HEK293 (cell line): ENCODE measurements at regions not wholly inside any gene's neighbourhood (a gene's known extent, or its start where the extent isn't known, plus 50 kb on each side); places are given as distances from the start of the nearest gene placed in this dataset.

ENCODE experiments used
- CTCF ChIA-PET: fragments of 350-600 bp; formaldehyde crosslinking; extraction: SDS; loops from one replicate; lab custom pipeline; 2021; ENCODE audit warnings: antibody characterized with exemption; lab: Yijun Ruan, JAX
- POLR2A ChIA-PET: fragments of 300-600 bp; formaldehyde crosslinking; extraction: SDS; loops from one replicate; lab custom pipeline; 2020; ENCODE audit warnings: antibody characterized with exemption, inconsistent platforms; lab: Yijun Ruan, JAX
- H3K27ac ChIP-seq: fragments of 200-500 bp; sonication (Bioruptor generic); 2 replicates; pipeline ENCODE4 v1.5.1; 2014; ENCODE audit warnings: low read depth, low read length, control low read depth, inconsistent platforms; ENCODE audit errors: extremely low read depth
- H3K36me3 ChIP-seq, 2 experiments: fragments of 200-500 bp in 1 of 2; sonication (Bioruptor generic) in 1 of 2; 1 replicate in 1 of 2; 2 replicates in 1 of 2; pipeline ENCODE4 v1.5.1; 2014 to 2017; ENCODE audit warnings: inconsistent platforms in 2 of 2, low read length in 2 of 2; ENCODE audit not compliant: control insufficient read depth in 2 of 2, insufficient read depth in 1 of 2
- H3K4me1 ChIP-seq: fragments of 200-500 bp; sonication (Bioruptor generic); 2 replicates; pipeline ENCODE4 v1.5.1; 2014; ENCODE audit warnings: mild to moderate bottlenecking, low read length, inconsistent platforms; ENCODE audit not compliant: control insufficient read depth, insufficient read depth
- H3K4me3 ChIP-seq: 2 replicates; pipeline ENCODE4 v1.5.1; 2011; ENCODE audit warnings: low read depth, mild to moderate bottlenecking, control low read depth, low read length, moderate library complexity
- H3K9me3 ChIP-seq: fragments of 200-500 bp; sonication (Bioruptor generic); 2 replicates; pipeline ENCODE4 v1.5.1; 2014; ENCODE audit warnings: low read depth, low read length, inconsistent platforms; ENCODE audit not compliant: control insufficient read depth, insufficient read depth
- GFI1B ChIP-seq: fragments of 450-650 bp; formaldehyde crosslinking; IDR thresholded peaks from 2 replicates; pipeline ENCODE4 v1.5.1; 2016; ENCODE audit warnings: missing biosample characterization, missing genetic modification characterization
- GLIS2 ChIP-seq: fragments of 450-650 bp; formaldehyde crosslinking; IDR thresholded peaks from 2 replicates; pipeline ENCODE4 v1.5.1; 2016; ENCODE audit warnings: missing biosample characterization, missing genetic modification characterization
- KLF1 ChIP-seq: fragments of 450-650 bp; formaldehyde crosslinking; IDR thresholded peaks from 2 replicates; pipeline ENCODE4 v1.5.1; 2016; ENCODE audit warnings: missing biosample characterization, missing genetic modification characterization
- OVOL3 ChIP-seq: fragments of 450-650 bp; formaldehyde crosslinking; IDR thresholded peaks from 2 replicates; pipeline ENCODE4 v1.5.1; 2016; ENCODE audit warnings: missing biosample characterization, missing genetic modification characterization
- PRDM1 ChIP-seq: fragments of 450-650 bp; formaldehyde crosslinking; IDR thresholded peaks from 2 replicates; pipeline ENCODE4; 2016; ENCODE audit warnings: missing biosample characterization, missing genetic modification characterization
- SP2 ChIP-seq: fragments of 450-650 bp; formaldehyde crosslinking; IDR thresholded peaks from 2 replicates; pipeline ENCODE4 v1.5.1; 2016; ENCODE audit warnings: missing biosample characterization, missing genetic modification characterization
- SP7 ChIP-seq: fragments of 450-650 bp; formaldehyde crosslinking; IDR thresholded peaks from 2 replicates; pipeline ENCODE4 v1.5.1; 2016; ENCODE audit warnings: missing biosample characterization, missing genetic modification characterization
- TRIM28 ChIP-seq: IDR thresholded peaks from 2 replicates; pipeline ENCODE4 v1.6.1; 2011; ENCODE audit warnings: low read length, control low read depth, borderline replicate concordance
- WT1 ChIP-seq: fragments of 450-650 bp; formaldehyde crosslinking; IDR thresholded peaks from 2 replicates; pipeline ENCODE4 v1.5.1; 2016; ENCODE audit warnings: missing biosample characterization, missing genetic modification characterization
- ZFP37 ChIP-seq: fragments of 450-650 bp; formaldehyde crosslinking; IDR thresholded peaks from 2 replicates; pipeline ENCODE4 v1.5.1; 2016; ENCODE audit warnings: missing biosample characterization, missing genetic modification characterization
- ZNF174 ChIP-seq: fragments of 450-650 bp; formaldehyde crosslinking; IDR thresholded peaks from 2 replicates; pipeline ENCODE4 v1.5.0; 2017; ENCODE audit warnings: missing biosample characterization, mild to moderate bottlenecking, missing genetic modification characterization
- ZNF184 ChIP-seq: fragments of 450-650 bp; IDR thresholded peaks from 2 replicates; pipeline ENCODE4 v1.5.1; 2018; ENCODE audit warnings: missing biosample characterization, mild to moderate bottlenecking, missing genetic modification characterization
- ZNF211 ChIP-seq: fragments of 450-650 bp; formaldehyde crosslinking; IDR thresholded peaks from 2 replicates; pipeline ENCODE4 v1.5.1; 2016; ENCODE audit warnings: low read depth, missing biosample characterization, missing genetic modification characterization
- ZNF292 ChIP-seq: fragments of 450-650 bp; formaldehyde crosslinking; IDR thresholded peaks from 2 replicates; pipeline ENCODE4 v1.5.1; 2016; ENCODE audit warnings: low read depth, missing biosample characterization, missing genetic modification characterization, borderline replicate concordance
- ZNF391 ChIP-seq: fragments of 450-650 bp; formaldehyde crosslinking; IDR thresholded peaks from 2 replicates; pipeline ENCODE4 v1.5.1; 2016; ENCODE audit warnings: low read depth, missing biosample characterization, missing genetic modification characterization, borderline replicate concordance
- ZNF416 ChIP-seq: fragments of 450-650 bp; formaldehyde crosslinking; IDR thresholded peaks from 2 replicates; pipeline ENCODE4 v1.5.1; 2016; ENCODE audit warnings: missing biosample characterization, missing genetic modification characterization
- ZNF426 ChIP-seq: fragments of 450-650 bp; formaldehyde crosslinking; IDR thresholded peaks from 2 replicates; pipeline ENCODE4 v1.5.1; 2017; ENCODE audit warnings: missing biosample characterization, missing genetic modification characterization, mild to moderate bottlenecking, inconsistent platforms, moderate library complexity
- ZNF544 ChIP-seq: fragments of 450-650 bp; formaldehyde crosslinking; IDR thresholded peaks from 2 replicates; pipeline ENCODE4 v1.5.0; 2017; ENCODE audit warnings: missing biosample characterization, missing genetic modification characterization
- ZNF558 ChIP-seq: fragments of 450-650 bp; formaldehyde crosslinking; IDR thresholded peaks from 2 replicates; pipeline ENCODE4 v1.5.1; 2016; ENCODE audit warnings: missing biosample characterization, missing genetic modification characterization
- ZNF585B ChIP-seq: fragments of 450-650 bp; formaldehyde crosslinking; IDR thresholded peaks from 2 replicates; pipeline ENCODE4 v1.5.1; 2016; ENCODE audit warnings: missing biosample characterization, missing genetic modification characterization
- ZNF596 ChIP-seq: fragments of 450-650 bp; IDR thresholded peaks from 2 replicates; pipeline ENCODE4 v1.5.0; 2018; ENCODE audit warnings: missing biosample characterization, mild to moderate bottlenecking, missing genetic modification characterization, moderate library complexity
- ZNF623 ChIP-seq: fragments of 450-650 bp; formaldehyde crosslinking; IDR thresholded peaks from 2 replicates; pipeline ENCODE4 v1.5.1; 2016; ENCODE audit warnings: missing biosample characterization, missing genetic modification characterization
- ZNF658 ChIP-seq: fragments of 450-650 bp; formaldehyde crosslinking; IDR thresholded peaks from 2 replicates; pipeline ENCODE4; 2016; ENCODE audit warnings: missing biosample characterization, missing genetic modification characterization
- ZNF660 ChIP-seq: fragments of 450-650 bp; IDR thresholded peaks from 2 replicates; pipeline ENCODE4 v1.5.1; 2018; ENCODE audit warnings: missing biosample characterization, mild to moderate bottlenecking, missing genetic modification characterization
- ZNF670 ChIP-seq: fragments of 450-650 bp; formaldehyde crosslinking; IDR thresholded peaks from 2 replicates; pipeline ENCODE4 v1.5.1; 2016; ENCODE audit warnings: missing biosample characterization, missing genetic modification characterization, low read depth
- ZNF677 ChIP-seq: fragments of 450-650 bp; IDR thresholded peaks from 2 replicates; pipeline ENCODE4 v1.5.0; 2018; ENCODE audit warnings: missing biosample characterization, mild to moderate bottlenecking, missing genetic modification characterization, moderate library complexity
- ZNF701 ChIP-seq: fragments of 450-650 bp; formaldehyde crosslinking; IDR thresholded peaks from 2 replicates; pipeline ENCODE4 v1.5.1; 2016; ENCODE audit warnings: missing biosample characterization, missing genetic modification characterization
- ZNF747 ChIP-seq: fragments of 450-650 bp; formaldehyde crosslinking; IDR thresholded peaks from 2 replicates; pipeline ENCODE4 v1.5.1; 2016; ENCODE audit warnings: missing biosample characterization, missing genetic modification characterization
- TF ChIP-seq, protein P1 (sequence below): fragments of 450-650 bp; formaldehyde crosslinking; IDR thresholded peaks from 2 replicates; pipeline ENCODE4 v1.5.1; 2017; ENCODE audit warnings: missing biosample characterization, mild to moderate bottlenecking, missing genetic modification characterization, moderate library complexity
- TF ChIP-seq, protein P2 (sequence below): fragments of 450-650 bp; formaldehyde crosslinking; IDR thresholded peaks from 2 replicates; pipeline ENCODE4 v1.5.1; 2017; ENCODE audit warnings: missing biosample characterization, missing genetic modification characterization
- TF ChIP-seq, protein P3 (sequence below): fragments of 450-650 bp; formaldehyde crosslinking; IDR thresholded peaks from 2 replicates; pipeline ENCODE4 v1.5.1; 2016; ENCODE audit warnings: missing biosample characterization, missing genetic modification characterization

DNA sequence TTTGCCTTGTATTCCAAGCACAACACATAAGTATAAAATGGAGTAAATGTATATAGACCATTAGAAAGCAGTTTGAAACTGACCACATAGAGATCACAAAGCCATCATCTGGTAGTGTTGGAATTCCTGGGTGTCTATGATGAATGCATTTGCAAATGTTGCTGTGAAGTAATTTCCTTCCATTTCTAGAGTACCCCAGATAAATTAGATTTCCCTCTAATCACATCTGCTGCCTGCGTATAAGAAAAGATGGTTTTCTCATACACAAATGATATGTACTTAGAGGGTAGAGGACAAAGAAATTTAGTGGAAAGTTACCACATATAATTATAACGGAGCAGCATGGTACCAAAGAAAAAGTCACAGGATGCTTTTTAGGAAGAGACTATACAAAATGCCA is 1117.8 kb downstream of the IGSF11 start:
- H3K4me3 ChIP-seq, result no peak overlapping the region
- H3K36me3 ChIP-seq, result no peaks in the 10 kb centered on the region
- no peaks in the 10 kb centered on the region for H3K4me1 ChIP-seq
- H3K9me3 ChIP-seq, result no peaks in the 10 kb centered on the region
- no peak overlapping the region for H3K27ac ChIP-seq
- ChIA-PET CTCF (no interaction called here), POLR2A (no interaction called here)
- TF ChIP-seq, protein P1, sequence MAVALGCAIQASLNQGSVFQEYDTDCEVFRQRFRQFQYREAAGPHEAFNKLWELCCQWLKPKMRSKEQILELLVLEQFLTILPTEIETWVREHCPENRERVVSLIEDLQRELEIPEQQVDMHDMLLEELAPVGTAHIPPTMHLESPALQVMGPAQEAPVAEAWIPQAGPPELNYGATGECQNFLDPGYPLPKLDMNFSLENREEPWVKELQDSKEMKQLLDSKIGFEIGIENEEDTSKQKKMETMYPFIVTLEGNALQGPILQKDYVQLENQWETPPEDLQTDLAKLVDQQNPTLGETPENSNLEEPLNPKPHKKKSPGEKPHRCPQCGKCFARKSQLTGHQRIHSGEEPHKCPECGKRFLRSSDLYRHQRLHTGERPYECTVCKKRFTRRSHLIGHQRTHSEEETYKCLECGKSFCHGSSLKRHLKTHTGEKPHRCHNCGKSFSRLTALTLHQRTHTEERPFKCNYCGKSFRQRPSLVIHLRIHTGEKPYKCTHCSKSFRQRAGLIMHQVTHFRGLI, result no peak
- TF ChIP-seq ZNF623 (tag by site-specific recombination) (no peak), ZNF670 (no peak), ZNF184 (tag by site-specific recombination) (no peak), ZNF391 (no peak), ZNF292 (no peak), ZNF585B (tag by site-specific recombination) (no peak), SP2 (tag by site-specific recombination) (no peak), ZNF426 (tag by site-specific recombination) (no peak), ZFP37 (no peak), ZNF701 (tag by site-specific recombination) (no peak), GLIS2 (tag by site-specific recombination) (no peak)
- TF ChIP-seq, protein P2, sequence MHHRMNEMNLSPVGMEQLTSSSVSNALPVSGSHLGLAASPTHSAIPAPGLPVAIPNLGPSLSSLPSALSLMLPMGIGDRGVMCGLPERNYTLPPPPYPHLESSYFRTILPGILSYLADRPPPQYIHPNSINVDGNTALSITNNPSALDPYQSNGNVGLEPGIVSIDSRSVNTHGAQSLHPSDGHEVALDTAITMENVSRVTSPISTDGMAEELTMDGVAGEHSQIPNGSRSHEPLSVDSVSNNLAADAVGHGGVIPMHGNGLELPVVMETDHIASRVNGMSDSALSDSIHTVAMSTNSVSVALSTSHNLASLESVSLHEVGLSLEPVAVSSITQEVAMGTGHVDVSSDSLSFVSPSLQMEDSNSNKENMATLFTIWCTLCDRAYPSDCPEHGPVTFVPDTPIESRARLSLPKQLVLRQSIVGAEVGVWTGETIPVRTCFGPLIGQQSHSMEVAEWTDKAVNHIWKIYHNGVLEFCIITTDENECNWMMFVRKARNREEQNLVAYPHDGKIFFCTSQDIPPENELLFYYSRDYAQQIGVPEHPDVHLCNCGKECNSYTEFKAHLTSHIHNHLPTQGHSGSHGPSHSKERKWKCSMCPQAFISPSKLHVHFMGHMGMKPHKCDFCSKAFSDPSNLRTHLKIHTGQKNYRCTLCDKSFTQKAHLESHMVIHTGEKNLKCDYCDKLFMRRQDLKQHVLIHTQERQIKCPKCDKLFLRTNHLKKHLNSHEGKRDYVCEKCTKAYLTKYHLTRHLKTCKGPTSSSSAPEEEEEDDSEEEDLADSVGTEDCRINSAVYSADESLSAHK (tag by site-specific recombination), result no peak

DNA sequence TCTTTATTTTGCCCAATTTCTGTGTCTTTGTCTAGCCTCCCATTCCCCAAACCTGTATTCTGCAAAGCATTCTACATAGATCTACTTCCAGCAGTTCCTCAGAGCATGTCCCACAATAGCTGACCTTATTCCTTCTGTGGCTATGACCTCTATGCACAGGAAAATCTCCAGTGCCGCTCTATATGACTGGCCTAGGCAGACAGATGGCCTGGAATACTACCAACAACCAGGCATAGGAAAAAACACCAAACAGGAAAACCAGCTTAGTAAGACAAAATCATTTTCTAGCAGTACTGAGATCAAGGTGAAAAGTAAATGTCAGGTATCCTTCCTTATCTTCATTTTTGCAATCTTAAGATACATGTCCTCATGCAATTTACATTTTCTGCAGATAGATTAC is 1115.0 kb downstream of the IGSF11 start:
- Histone ChIP-seq H3K36me3 (no peaks in the 10 kb centered on the region), H3K4me3 (no peak overlapping the region), H3K4me1 (no peaks in the 10 kb centered on the region), H3K27ac (no peak overlapping the region), H3K9me3 (no peaks in the 10 kb centered on the region)
- TF ChIP-seq, protein P3, sequence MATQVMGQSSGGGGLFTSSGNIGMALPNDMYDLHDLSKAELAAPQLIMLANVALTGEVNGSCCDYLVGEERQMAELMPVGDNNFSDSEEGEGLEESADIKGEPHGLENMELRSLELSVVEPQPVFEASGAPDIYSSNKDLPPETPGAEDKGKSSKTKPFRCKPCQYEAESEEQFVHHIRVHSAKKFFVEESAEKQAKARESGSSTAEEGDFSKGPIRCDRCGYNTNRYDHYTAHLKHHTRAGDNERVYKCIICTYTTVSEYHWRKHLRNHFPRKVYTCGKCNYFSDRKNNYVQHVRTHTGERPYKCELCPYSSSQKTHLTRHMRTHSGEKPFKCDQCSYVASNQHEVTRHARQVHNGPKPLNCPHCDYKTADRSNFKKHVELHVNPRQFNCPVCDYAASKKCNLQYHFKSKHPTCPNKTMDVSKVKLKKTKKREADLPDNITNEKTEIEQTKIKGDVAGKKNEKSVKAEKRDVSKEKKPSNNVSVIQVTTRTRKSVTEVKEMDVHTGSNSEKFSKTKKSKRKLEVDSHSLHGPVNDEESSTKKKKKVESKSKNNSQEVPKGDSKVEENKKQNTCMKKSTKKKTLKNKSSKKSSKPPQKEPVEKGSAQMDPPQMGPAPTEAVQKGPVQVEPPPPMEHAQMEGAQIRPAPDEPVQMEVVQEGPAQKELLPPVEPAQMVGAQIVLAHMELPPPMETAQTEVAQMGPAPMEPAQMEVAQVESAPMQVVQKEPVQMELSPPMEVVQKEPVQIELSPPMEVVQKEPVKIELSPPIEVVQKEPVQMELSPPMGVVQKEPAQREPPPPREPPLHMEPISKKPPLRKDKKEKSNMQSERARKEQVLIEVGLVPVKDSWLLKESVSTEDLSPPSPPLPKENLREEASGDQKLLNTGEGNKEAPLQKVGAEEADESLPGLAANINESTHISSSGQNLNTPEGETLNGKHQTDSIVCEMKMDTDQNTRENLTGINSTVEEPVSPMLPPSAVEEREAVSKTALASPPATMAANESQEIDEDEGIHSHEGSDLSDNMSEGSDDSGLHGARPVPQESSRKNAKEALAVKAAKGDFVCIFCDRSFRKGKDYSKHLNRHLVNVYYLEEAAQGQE (tag by site-specific recombination), result no peak
- no peak for TF ChIP-seq ZNF660
- no peak for TF ChIP-seq ZNF558 (tag by site-specific recombination)
- no peak for TF ChIP-seq WT1 (tag by site-specific recombination)
- TF ChIP-seq ZNF544, result no peak
- no peak for TF ChIP-seq KLF1
- no peak for TF ChIP-seq ZNF747 (tag by site-specific recombination)
- TF ChIP-seq ZNF416 (tag by site-specific recombination), result no peak
- no peak for TF ChIP-seq ZNF677 (tag by site-specific recombination)
- TF ChIP-seq ZNF596 (tag by site-specific recombination), result no peak
- TF ChIP-seq SP7, result no peak
- no peak for TF ChIP-seq TRIM28
- TF ChIP-seq GFI1B, result no peak
- TF ChIP-seq ZNF211 (tag by site-specific recombination), result no peak
- no peak for TF ChIP-seq ZNF658 (tag by site-specific recombination)
- TF ChIP-seq PRDM1, result no peak
- TF ChIP-seq OVOL3 (tag by site-specific recombination), result no peak
- no peak for TF ChIP-seq ZNF174 (tag by site-specific recombination)
- POLR2A ChIA-PET, result no interaction called here
- CTCF ChIA-PET, result interaction anchor here (0.6 to 1.1 kb wide), 2 partner anchors 8 to 77 kb away, joined by 3 read pairs; no protein-coding TSS in a partner anchor
